ENCODE measurements at regions not wholly inside any gene's neighbourhood (a gene's known extent, or its start where the extent isn't known, plus 50 kb on each side); places are given as distances from the start of the nearest gene placed in this dataset.

- no peak for ATAC-seq
- intact Hi-C loops (cut with DNase I), result no loop called here
- Histone ChIP-seq H3K9me3 (no peaks in the 10 kb centered on the region), H3K4me3 (no peak overlapping the region), H3K27ac (no peak overlapping the region), H3K4me1 (no peaks in the 10 kb centered on the region), H3K36me3 (no peaks in the 10 kb centered on the region), H3K27me3 (no peaks in the 10 kb centered on the region)
- DNase-seq, result no peak
- no peak for TF ChIP-seq CTCF (IDR thresholded peaks at IDR 0.05)
These were observed 436.9 kb downstream of the ZNF516 start for GRCh38 chr18:76058146-76058545.

GRCh38 chr18:76057386-76057785, 437.7 kb downstream of the ZNF516 start:
- Histone ChIP-seq H3K36me3 (no peaks in the 10 kb centered on the region), H3K4me1 (no peaks in the 10 kb centered on the region), H3K9me3 (no peaks in the 10 kb centered on the region), H3K4me3 (no peak overlapping the region), H3K27ac (no peak overlapping the region), H3K27me3 (no peaks in the 10 kb centered on the region)
- DNase-seq (peak in 1 of 4 donors; percentile 16), ATAC-seq (no peak)
- intact Hi-C loops (cut with DNase I), result no loop called here
- TF ChIP-seq CTCF (IDR thresholded peaks at IDR 0.05), result no peak

GRCh38 chr18:76056471-76057110, 438.5 kb downstream of the ZNF516 start:
- Histone ChIP-seq H3K9me3 (no peaks in the 10 kb centered on the region), H3K27me3 (no peaks in the 10 kb centered on the region), H3K36me3 (no peaks in the 10 kb centered on the region), H3K4me3 (no peak overlapping the region), H3K4me1 (no peaks in the 10 kb centered on the region), H3K27ac (no peak overlapping the region)
- intact Hi-C loops (cut with DNase I), result no loop called here
- peak in 3 of 4 donors; percentile 52 to 90 (median 89) for DNase-seq
- TF ChIP-seq CTCF (IDR thresholded peaks at IDR 0.05), result no peak
- ATAC-seq, result peak; percentile 73

- no peak overlapping the region for H3K4me3 ChIP-seq
- no peaks in the 10 kb centered on the region for H3K9me3 ChIP-seq
- intact Hi-C loops (cut with DNase I), result no loop called here
- H3K27me3 ChIP-seq, result no peaks in the 10 kb centered on the region
- no peak for TF ChIP-seq CTCF (IDR thresholded peaks at IDR 0.05)
- no peaks in the 10 kb centered on the region for H3K36me3 ChIP-seq
- DNase-seq (no peak), ATAC-seq (no peak)
- no peaks in the 10 kb centered on the region for H3K4me1 ChIP-seq
- H3K27ac ChIP-seq, result no peak overlapping the region
These were observed 439.5 kb downstream of the ZNF516 start for GRCh38 chr18:76055578-76055977.

- no peaks in the 10 kb centered on the region for H3K9me3 ChIP-seq
- no peak overlapping the region for H3K27ac ChIP-seq
- no peak for TF ChIP-seq CTCF (IDR thresholded peaks at IDR 0.05)
- H3K4me3 ChIP-seq, result no peak overlapping the region
- no peaks in the 10 kb centered on the region for H3K27me3 ChIP-seq
- DNase-seq (no peak), ATAC-seq (no peak)
- intact Hi-C loops (cut with DNase I), result no loop called here
- no peaks in the 10 kb centered on the region for H3K4me1 ChIP-seq
- no peaks in the 10 kb centered on the region for H3K36me3 ChIP-seq
These were observed 440.0 kb downstream of the ZNF516 start for GRCh38 chr18:76055025-76055424.
